ENCODE measurements at regions not wholly inside any gene's neighbourhood (a gene's known extent, or its start where the extent isn't known, plus 50 kb on each side); places are given as distances from the start of the nearest gene placed in this dataset.

DNA sequence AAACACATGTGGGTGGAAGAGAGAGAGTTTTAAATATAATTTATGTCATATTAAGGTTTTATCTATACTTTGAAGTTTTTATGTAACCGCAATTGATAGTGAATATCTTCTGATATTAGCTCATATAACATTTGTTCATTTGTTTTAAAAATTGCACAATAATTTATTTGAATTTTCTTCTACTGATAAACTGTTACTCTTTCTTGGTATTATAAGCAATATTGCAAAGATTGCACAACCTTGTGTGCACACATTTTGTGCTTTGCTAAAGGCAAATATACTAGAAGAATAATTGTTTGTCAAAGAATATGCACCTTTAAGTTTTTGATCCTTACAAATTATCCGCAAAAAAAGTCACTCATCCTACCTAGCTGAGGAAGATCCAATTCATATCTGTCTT is 275.7 kb downstream of the TLR4 start:
- no peaks in the 10 kb centered on the region for H3K9me3 ChIP-seq (ENCODE audit: low read length)
- H3K4me3 ChIP-seq (ENCODE audit: low read length): no peak overlapping the region
- H3K36me3 ChIP-seq (ENCODE audit: insufficient read depth, low read length): no peaks in the 10 kb centered on the region
- H3K9ac ChIP-seq (ENCODE audit: low read length): no peak overlapping the region
- H4K20me1 ChIP-seq (ENCODE audit: insufficient read depth): no peaks in the 10 kb centered on the region
- H3K9me2 ChIP-seq (ENCODE audit: insufficient read depth, low read length): no peaks in the 10 kb centered on the region
- no peak overlapping the region for H2AFZ ChIP-seq (ENCODE audit: low read depth, low read length)
- H3K4me2 ChIP-seq (ENCODE audit: low read length): no peak overlapping the region
- no peak for TF ChIP-seq CTCF (IDR thresholded peaks at IDR 0.05; ENCODE audit: poor library complexity, severe bottlenecking)
- TF ChIP-seq TAF1 (IDR thresholded peaks at IDR 0.05; ENCODE audit: low read depth): no peak
- TF ChIP-seq SMC3 (conservative IDR thresholded peaks at IDR 0.05; ENCODE audit: poor library complexity): no peak
- no peak for TF ChIP-seq POLR2AphosphoS5 (IDR thresholded peaks at IDR 0.05)
- TF ChIP-seq MXI1 (conservative IDR thresholded peaks at IDR 0.05; ENCODE audit: poor library complexity, severe bottlenecking): no peak
- no peak for TF ChIP-seq EZH2 (IDR thresholded peaks at IDR 0.05; ENCODE audit: borderline replicate concordance, insufficient read depth, low read length, poor library complexity, severe bottlenecking)
- TF ChIP-seq RAD21 (conservative IDR thresholded peaks at IDR 0.05): no peak
- TF ChIP-seq, protein P1, sequence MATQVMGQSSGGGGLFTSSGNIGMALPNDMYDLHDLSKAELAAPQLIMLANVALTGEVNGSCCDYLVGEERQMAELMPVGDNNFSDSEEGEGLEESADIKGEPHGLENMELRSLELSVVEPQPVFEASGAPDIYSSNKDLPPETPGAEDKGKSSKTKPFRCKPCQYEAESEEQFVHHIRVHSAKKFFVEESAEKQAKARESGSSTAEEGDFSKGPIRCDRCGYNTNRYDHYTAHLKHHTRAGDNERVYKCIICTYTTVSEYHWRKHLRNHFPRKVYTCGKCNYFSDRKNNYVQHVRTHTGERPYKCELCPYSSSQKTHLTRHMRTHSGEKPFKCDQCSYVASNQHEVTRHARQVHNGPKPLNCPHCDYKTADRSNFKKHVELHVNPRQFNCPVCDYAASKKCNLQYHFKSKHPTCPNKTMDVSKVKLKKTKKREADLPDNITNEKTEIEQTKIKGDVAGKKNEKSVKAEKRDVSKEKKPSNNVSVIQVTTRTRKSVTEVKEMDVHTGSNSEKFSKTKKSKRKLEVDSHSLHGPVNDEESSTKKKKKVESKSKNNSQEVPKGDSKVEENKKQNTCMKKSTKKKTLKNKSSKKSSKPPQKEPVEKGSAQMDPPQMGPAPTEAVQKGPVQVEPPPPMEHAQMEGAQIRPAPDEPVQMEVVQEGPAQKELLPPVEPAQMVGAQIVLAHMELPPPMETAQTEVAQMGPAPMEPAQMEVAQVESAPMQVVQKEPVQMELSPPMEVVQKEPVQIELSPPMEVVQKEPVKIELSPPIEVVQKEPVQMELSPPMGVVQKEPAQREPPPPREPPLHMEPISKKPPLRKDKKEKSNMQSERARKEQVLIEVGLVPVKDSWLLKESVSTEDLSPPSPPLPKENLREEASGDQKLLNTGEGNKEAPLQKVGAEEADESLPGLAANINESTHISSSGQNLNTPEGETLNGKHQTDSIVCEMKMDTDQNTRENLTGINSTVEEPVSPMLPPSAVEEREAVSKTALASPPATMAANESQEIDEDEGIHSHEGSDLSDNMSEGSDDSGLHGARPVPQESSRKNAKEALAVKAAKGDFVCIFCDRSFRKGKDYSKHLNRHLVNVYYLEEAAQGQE (IDR thresholded peaks at IDR 0.05; ENCODE audit: borderline replicate concordance): no peak
- TF ChIP-seq EP300 (conservative IDR thresholded peaks at IDR 0.05; ENCODE audit: poor library complexity, severe bottlenecking): no peak
- H3F3A ChIP-seq (ENCODE audit: insufficient read depth, low read length, poor library complexity, severe bottlenecking): no peaks in the 10 kb centered on the region
- H3K79me2 ChIP-seq (replicated peaks; ENCODE audit: insufficient read depth, low read length): no peaks in the 10 kb centered on the region
- no peak overlapping the region for H3K27ac ChIP-seq (ENCODE audit: low read length)
- no peaks in the 10 kb centered on the region for H3K27me3 ChIP-seq (ENCODE audit: insufficient read depth, low read depth, low read length)

GRCh38 chr9:117987945-117988344 is 283.7 kb downstream of the TLR4 start:
- Histone ChIP-seq H3K9me3 (ENCODE audit: low read length) (no peaks in the 10 kb centered on the region), H3K9ac (ENCODE audit: low read length) (no peak overlapping the region), H3K9me2 (ENCODE audit: insufficient read depth, low read length) (no peaks in the 10 kb centered on the region), H3K27ac (ENCODE audit: low read length) (no peak overlapping the region), H3K27me3 (ENCODE audit: insufficient read depth, low read depth, low read length) (no peaks in the 10 kb centered on the region), H2AFZ (ENCODE audit: low read depth, low read length) (no peak overlapping the region), H3K36me3 (ENCODE audit: insufficient read depth, low read length) (no peaks in the 10 kb centered on the region), H3K4me3 (ENCODE audit: low read length) (no peak overlapping the region), H4K20me1 (ENCODE audit: insufficient read depth) (no peaks in the 10 kb centered on the region), H3K4me2 (ENCODE audit: low read length) (no peak overlapping the region), H3K79me2 (replicated peaks; ENCODE audit: insufficient read depth, low read length) (no peaks in the 10 kb centered on the region), H3F3A (ENCODE audit: insufficient read depth, low read length, poor library complexity, severe bottlenecking) (no peaks in the 10 kb centered on the region)
- TF ChIP-seq CTCF (IDR thresholded peaks at IDR 0.05; ENCODE audit: poor library complexity, severe bottlenecking) (no peak), SMC3 (conservative IDR thresholded peaks at IDR 0.05; ENCODE audit: poor library complexity) (no peak), TAF1 (IDR thresholded peaks at IDR 0.05; ENCODE audit: low read depth) (no peak), RAD21 (conservative IDR thresholded peaks at IDR 0.05) (no peak), POLR2AphosphoS5 (IDR thresholded peaks at IDR 0.05) (no peak), EZH2 (IDR thresholded peaks at IDR 0.05; ENCODE audit: borderline replicate concordance, insufficient read depth, low read length, poor library complexity, severe bottlenecking) (no peak), MXI1 (conservative IDR thresholded peaks at IDR 0.05; ENCODE audit: poor library complexity, severe bottlenecking) (no peak), EP300 (conservative IDR thresholded peaks at IDR 0.05; ENCODE audit: poor library complexity, severe bottlenecking) (no peak)
- TF ChIP-seq, protein P1 (IDR thresholded peaks at IDR 0.05; ENCODE audit: borderline replicate concordance): no peak

Data from neural cell (in vitro differentiated cells).